ENCODE measurements at regions not wholly inside any gene's neighbourhood (a gene's known extent, or its start where the extent isn't known, plus 50 kb on each side); places are given as distances from the start of the nearest gene placed in this dataset.

- H3K36me3 ChIP-seq (ENCODE audit: control insufficient read depth, insufficient read depth, low read length), result no peaks in the 10 kb centered on the region
- intact Hi-C loops (cut with micrococcal nuclease), result no loop called here
- 60% methylated on average over 1 of the region's 2 CpGs; no CpG with 5 or more reads in 1 of the 2 experiments for WGBS, 2 experiments (ENCODE audit: extremely low coverage in 2 of 2, insufficient read length in 1 of 2)
Observed at GRCh38 chr22:48605125-48605524, 1222.5 kb downstream of the BRD1 start.

More at GRCh38 chr22:48605125-48605524, 1222.5 kb downstream of the BRD1 start:
- Histone ChIP-seq H2AK9ac (replicated peaks; ENCODE audit: low read depth, low read length, poor library complexity) (no peak overlapping the region), H3K23ac (ENCODE audit: low read depth, low read length) (no peak overlapping the region), H3K9me3 (ENCODE audit: control insufficient read depth, insufficient read depth, low read length) (peaks cover 65% of the 10 kb centered on the region), H2AFZ (replicated peaks; ENCODE audit: low read length, poor library complexity) (no peak overlapping the region), H4K91ac (ENCODE audit: insufficient read depth, low read depth, low read length) (no peak overlapping the region), H3K18ac (ENCODE audit: low read depth, low read length) (no peak overlapping the region), H3K56ac (ENCODE audit: extremely low read depth, insufficient read depth, low read length) (no peak overlapping the region), H3K4me1 (ENCODE audit: control insufficient read depth, insufficient read depth, low read length) (no peaks in the 10 kb centered on the region), H3K9ac (ENCODE audit: low read depth, low read length) (no peak overlapping the region), H2BK120ac (ENCODE audit: low read depth, low read length) (no peak overlapping the region), H3K4me3 (ENCODE audit: insufficient read depth, low read depth, low read length) (no peak overlapping the region), H3K4ac (ENCODE audit: low read depth, low read length) (no peak overlapping the region), H3K79me1 (ENCODE audit: low read depth in 1 of 2, low read length in 2 of 2) (no peaks in the 10 kb centered on the region), H4K5ac (ENCODE audit: low read depth, low read length) (no peak overlapping the region), H3K4me2 (ENCODE audit: low read depth, low read length) (no peak overlapping the region), H3K27ac (ENCODE audit: insufficient read depth, low read length) (no peak overlapping the region), H3K27me3 (ENCODE audit: control insufficient read depth, insufficient read depth, low read length) (no peaks in the 10 kb centered on the region), H2BK20ac (ENCODE audit: low read depth, low read length) (no peak overlapping the region), H4K8ac (ENCODE audit: low read depth in 2 of 2, low read length in 2 of 2) (no peak overlapping the region), H4K20me1 (ENCODE audit: insufficient read depth, low read length) (no peaks in the 10 kb centered on the region), H2BK15ac (ENCODE audit: low read depth, low read length) (no peak overlapping the region), H2AK5ac (ENCODE audit: low read depth, low read length) (no peak overlapping the region), H3K9me1 (ENCODE audit: insufficient read depth, low read length) (no peaks in the 10 kb centered on the region), H2BK5ac (ENCODE audit: low read depth, low read length, poor library complexity, severe bottlenecking) (peak overlapping the region; percentile 70), H3K14ac (replicated peaks; ENCODE audit: low read depth, low read length) (no peak overlapping the region)
- dilution Hi-C loops (cut with HindIII; ENCODE audit: low sequenced_read_pairs, unreplicated experiment), result no loop called here
- DNase-seq, result no peak
- TF ChIP-seq RAD21 (IDR thresholded peaks at IDR 0.05; ENCODE audit: low read length), result no peak
- TF ChIP-seq RFX5 (IDR thresholded peaks at IDR 0.05; ENCODE audit: low read depth, low read length), result no peak
- no peak for TF ChIP-seq CHD1 (IDR thresholded peaks at IDR 0.05; ENCODE audit: low read depth, low read length)
- no peak for TF ChIP-seq MAFK (IDR thresholded peaks at IDR 0.05; ENCODE audit: low read depth, low read length)
- TF ChIP-seq NFE2L2 (IDR thresholded peaks at IDR 0.05; ENCODE audit: low read depth, low read length), result no peak
- TF ChIP-seq USF2 (IDR thresholded peaks at IDR 0.05; ENCODE audit: low read depth, low read length), result no peak
- no peak for TF ChIP-seq CEBPB (IDR thresholded peaks at IDR 0.05; ENCODE audit: low read depth, low read length)
- no peak for TF ChIP-seq MXI1 (IDR thresholded peaks at IDR 0.05; ENCODE audit: borderline replicate concordance, low read depth, low read length)
- TF ChIP-seq BHLHE40 (IDR thresholded peaks at IDR 0.05; ENCODE audit: low read depth, low read length), result no peak
- no peak for TF ChIP-seq SMC3 (IDR thresholded peaks at IDR 0.05; ENCODE audit: low read depth, low read length)
- ChIA-PET CTCF (no interaction called here), POLR2A (ENCODE audit: unreplicated experiment) (no interaction called here)
- in situ Hi-C loops (cut with MboI; ENCODE audit: low sequenced_read_pairs), result no loop called here
- no peak for ATAC-seq (ENCODE audit: low read depth)
- no TSS peak for BruUV-seq (replicated peaks)

Data from IMR-90 (cell line).